HL-60 (cell line): ENCODE measurements at regions not wholly inside any gene's neighbourhood (a gene's known extent, or its start where the extent isn't known, plus 50 kb on each side); places are given as distances from the start of the nearest gene placed in this dataset.

Experiments used
- GABPA ChIP-seq: IDR thresholded peaks from 2 replicates; pipeline ENCODE4 v1.6.1; 2012; ENCODE audit warnings: low read depth
- POLR2AphosphoS5 ChIP-seq: IDR thresholded peaks from 2 replicates; pipeline ENCODE4 v1.6.1; 2012; ENCODE audit warnings: low read depth
- REST ChIP-seq: IDR thresholded peaks from 2 replicates; pipeline ENCODE4 v1.6.1; 2012; ENCODE audit warnings: low read depth; ENCODE audit not compliant: insufficient replicate concordance
- SPI1 ChIP-seq: IDR thresholded peaks from 2 replicates; pipeline ENCODE4 v1.6.1; 2012; ENCODE audit warnings: low read depth, mild to moderate bottlenecking, borderline replicate concordance
- TF ChIP-seq, protein P1 (sequence below): IDR thresholded peaks from one replicate; pipeline ENCODE4 v1.5.1; 2011; ENCODE audit warnings: low read length, control low read depth, inconsistent platforms; ENCODE audit not compliant: insufficient read depth

GRCh38 chr20:43821795-43822194 is 92.9 kb upstream of the TOX2 start:
- TF ChIP-seq, protein P1, sequence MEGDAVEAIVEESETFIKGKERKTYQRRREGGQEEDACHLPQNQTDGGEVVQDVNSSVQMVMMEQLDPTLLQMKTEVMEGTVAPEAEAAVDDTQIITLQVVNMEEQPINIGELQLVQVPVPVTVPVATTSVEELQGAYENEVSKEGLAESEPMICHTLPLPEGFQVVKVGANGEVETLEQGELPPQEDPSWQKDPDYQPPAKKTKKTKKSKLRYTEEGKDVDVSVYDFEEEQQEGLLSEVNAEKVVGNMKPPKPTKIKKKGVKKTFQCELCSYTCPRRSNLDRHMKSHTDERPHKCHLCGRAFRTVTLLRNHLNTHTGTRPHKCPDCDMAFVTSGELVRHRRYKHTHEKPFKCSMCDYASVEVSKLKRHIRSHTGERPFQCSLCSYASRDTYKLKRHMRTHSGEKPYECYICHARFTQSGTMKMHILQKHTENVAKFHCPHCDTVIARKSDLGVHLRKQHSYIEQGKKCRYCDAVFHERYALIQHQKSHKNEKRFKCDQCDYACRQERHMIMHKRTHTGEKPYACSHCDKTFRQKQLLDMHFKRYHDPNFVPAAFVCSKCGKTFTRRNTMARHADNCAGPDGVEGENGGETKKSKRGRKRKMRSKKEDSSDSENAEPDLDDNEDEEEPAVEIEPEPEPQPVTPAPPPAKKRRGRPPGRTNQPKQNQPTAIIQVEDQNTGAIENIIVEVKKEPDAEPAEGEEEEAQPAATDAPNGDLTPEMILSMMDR = no peak
- TF ChIP-seq POLR2AphosphoS5 (no peak), GABPA (no peak), SPI1 (no peak), REST (no peak)
